Endodermal cell (in vitro differentiated cells): ENCODE measurements at regions not wholly inside any gene's neighbourhood (a gene's known extent, or its start where the extent isn't known, plus 50 kb on each side); places are given as distances from the start of the nearest gene placed in this dataset.
A peak's percentile ranks its signal among the peaks of the same experiment; 100 is the strongest.

Experiments used
- DNase-seq: peaks from one replicate; pipeline ENCODE4 v3.0.0-alpha.2; 2017
- H3K27ac ChIP-seq: 2 replicates; pipeline ENCODE4 v1.5.1; 2013; ENCODE audit warnings: mild to moderate bottlenecking, low read depth, low read length, moderate library complexity
- H3K27me3 ChIP-seq: 2 replicates; pipeline ENCODE4 v1.6.1; 2013; ENCODE audit warnings: mild to moderate bottlenecking, low read length, moderate library complexity; ENCODE audit not compliant: insufficient read depth, control insufficient read depth, poor library complexity, severe bottlenecking
- H3K36me3 ChIP-seq: 2 replicates; pipeline ENCODE4 v1.7.0; 2013; ENCODE audit warnings: mild to moderate bottlenecking, low read length, moderate library complexity; ENCODE audit not compliant: control insufficient read depth, insufficient read depth
- H3K4me1 ChIP-seq: one replicate; pipeline ENCODE4 v1.7.0; 2013; ENCODE audit warnings: low read length; ENCODE audit not compliant: control insufficient read depth, insufficient read depth
- H3K4me3 ChIP-seq: 2 replicates; pipeline ENCODE4 v1.5.1; 2013; ENCODE audit warnings: mild to moderate bottlenecking, low read length, moderate library complexity
- H3K9ac ChIP-seq: 2 replicates; pipeline ENCODE4 v1.6.1; 2013; ENCODE audit warnings: mild to moderate bottlenecking, low read length, moderate library complexity; ENCODE audit not compliant: poor library complexity, severe bottlenecking; ENCODE audit errors: extremely low read depth
- H3K9me3 ChIP-seq: 2 replicates; pipeline ENCODE4 v1.6.1; 2013; ENCODE audit warnings: mild to moderate bottlenecking, low read length, moderate library complexity; ENCODE audit not compliant: control insufficient read depth
- H3K27ac Mint-ChIP-seq: 2 replicates; pipeline ENCODE4 v1.8.0; 2020; ENCODE audit warnings: mixed read lengths
- H3K27me3 Mint-ChIP-seq: 2 replicates; pipeline ENCODE4 v1.8.0; 2021; ENCODE audit warnings: mild to moderate bottlenecking, mixed read lengths; ENCODE audit not compliant: insufficient read depth
- H3K36me3 Mint-ChIP-seq: 2 replicates; pipeline ENCODE4 v1.8.0; 2020; ENCODE audit warnings: low read depth, mixed read lengths
- H3K4me1 Mint-ChIP-seq: 2 replicates; pipeline ENCODE4 v1.8.0; 2020; ENCODE audit warnings: mixed read lengths
- H3K4me3 Mint-ChIP-seq: 2 replicates; pipeline ENCODE4 v1.8.0; 2020; ENCODE audit warnings: mild to moderate bottlenecking, moderate library complexity, mixed read lengths
- H3K9me3 Mint-ChIP-seq: 2 replicates; pipeline ENCODE4 v1.8.0; 2020; ENCODE audit warnings: mild to moderate bottlenecking, mixed read lengths
- CTCF ChIP-seq: fragments of 200-600 bp; sonication (generic); conservative IDR thresholded peaks from 2 replicates; pipeline ENCODE4 v1.5.0; 2021; ENCODE audit warnings: antibody characterized with exemption, mild to moderate bottlenecking
- WGBS, 2 experiments: methylation state at CpG; one replicate each; pipeline versions ENCODE4 v1.1.5 to v1.1.7; 2013; ENCODE audit warnings: missing lambda C conversion rate in 2 of 2, mixed read lengths in 1 of 2; ENCODE audit not compliant: insufficient coverage in 1 of 2, insufficient read length in 1 of 2; 5-methylcytosine and 5-hydroxymethylcytosine counted together

- no peak for TF ChIP-seq CTCF
- Mint-ChIP-seq H3K36me3 (no peaks in the 10 kb centered on the region), H3K27me3 (peaks cover 7% of the 10 kb centered on the region), H3K4me3 (no peak overlapping the region), H3K4me1 (no peaks in the 10 kb centered on the region), H3K27ac (no peak overlapping the region), H3K9me3 (peaks cover 39% of the 10 kb centered on the region)
- Histone ChIP-seq H3K36me3 (no peaks in the 10 kb centered on the region), H3K4me1 (no peaks in the 10 kb centered on the region), H3K27me3 (no peaks in the 10 kb centered on the region), H3K9ac (no peak overlapping the region), H3K4me3 (no peak overlapping the region), H3K27ac (no peak overlapping the region), H3K9me3 (peaks cover 23% of the 10 kb centered on the region)
- 91 to 93% methylated on average over 6 of the region's 6 CpGs for WGBS, 2 experiments
- DNase-seq = no peak
Measured at GRCh38 chr12:127174881-127175280, 1092.1 kb upstream of the TMEM132C start.

- peaks cover 39% of the 10 kb centered on the region for H3K9me3 Mint-ChIP-seq
- Histone ChIP-seq H3K4me1 (no peaks in the 10 kb centered on the region), H3K36me3 (no peaks in the 10 kb centered on the region), H3K9ac (no peak overlapping the region), H3K27ac (no peak overlapping the region), H3K4me3 (no peak overlapping the region), H3K9me3 (peaks cover 23% of the 10 kb centered on the region), H3K27me3 (no peaks in the 10 kb centered on the region)
- 88 to 91% methylated on average over 1 to 3 of the region's 4 CpGs for WGBS, 2 experiments
- no peak for DNase-seq
- no peak overlapping the region for H3K27ac Mint-ChIP-seq
- H3K4me1 Mint-ChIP-seq = no peaks in the 10 kb centered on the region
- TF ChIP-seq CTCF = no peak
- H3K27me3 Mint-ChIP-seq = peaks cover 6% of the 10 kb centered on the region
- no peak overlapping the region for H3K4me3 Mint-ChIP-seq
- no peaks in the 10 kb centered on the region for H3K36me3 Mint-ChIP-seq
Measured at GRCh38 chr12:127175361-127175760, 1091.6 kb upstream of the TMEM132C start.

GRCh38 chr12:127176804-127177203 lies 1090.2 kb upstream of the TMEM132C start:
- H3K4me1 Mint-ChIP-seq = no peaks in the 10 kb centered on the region
- TF ChIP-seq CTCF = no peak
- DNase-seq = no peak
- Histone ChIP-seq H3K9ac (no peak overlapping the region), H3K36me3 (no peaks in the 10 kb centered on the region), H3K4me3 (peak overlapping the region; percentile 53), H3K9me3 (peaks cover 23% of the 10 kb centered on the region), H3K27ac (no peak overlapping the region), H3K4me1 (no peaks in the 10 kb centered on the region), H3K27me3 (no peaks in the 10 kb centered on the region)
- no peak overlapping the region for H3K27ac Mint-ChIP-seq
- H3K9me3 Mint-ChIP-seq = peaks cover 34% of the 10 kb centered on the region
- H3K27me3 Mint-ChIP-seq = peaks cover 1% of the 10 kb centered on the region
- WGBS, 2 experiments = 88 to 100% methylated on average over 3 of the region's 4 CpGs
- no peaks in the 10 kb centered on the region for H3K36me3 Mint-ChIP-seq
- no peak overlapping the region for H3K4me3 Mint-ChIP-seq
